ENCODE measurements at regions not wholly inside any gene's neighbourhood (a gene's known extent, or its start where the extent isn't known, plus 50 kb on each side); places are given as distances from the start of the nearest gene placed in this dataset.
A peak's percentile ranks its signal among the peaks of the same experiment; 100 is the strongest.

- TF ChIP-seq CTCF (IDR thresholded peaks at IDR 0.05) (peak in 4 of 6 experiments; percentile 26 to 40 (median 34)), POLR2A (IDR thresholded peaks at IDR 0.05) (no peak)
- Histone ChIP-seq H3K4me1 (no peaks in the 10 kb centered on the region), H3K36me3 (no peaks in the 10 kb centered on the region), H3K4me3 (peak overlapping the region in 1 of 4 donors; percentile 38), H3K27me3 (no peaks in the 10 kb centered on the region), H3K27ac (no peak overlapping the region), H3K9me3 (no peaks in the 10 kb centered on the region)
- DNase-seq = peak in 1 of 3 donors; percentile 49
These were observed 188.6 kb upstream of the PSMD7 start for GRCh38 chr16:74107795-74108610.

GRCh38 chr16:74104022-74104421 is 192.6 kb upstream of the PSMD7 start:
- Histone ChIP-seq H3K4me3 (no peak overlapping the region), H3K36me3 (no peaks in the 10 kb centered on the region), H3K27ac (no peak overlapping the region), H3K9me3 (no peaks in the 10 kb centered on the region), H3K4me1 (no peaks in the 10 kb centered on the region), H3K27me3 (no peaks in the 10 kb centered on the region)
- no peak for DNase-seq
- no peak for TF ChIP-seq CTCF (IDR thresholded peaks at IDR 0.05)
- TF ChIP-seq POLR2A (IDR thresholded peaks at IDR 0.05) = no peak

- no peak for TF ChIP-seq CTCF (IDR thresholded peaks at IDR 0.05)
- Histone ChIP-seq H3K27ac (no peak overlapping the region), H3K4me1 (no peaks in the 10 kb centered on the region), H3K9me3 (no peaks in the 10 kb centered on the region), H3K4me3 (no peak overlapping the region), H3K27me3 (no peaks in the 10 kb centered on the region), H3K36me3 (no peaks in the 10 kb centered on the region)
- no peak for DNase-seq
These were observed 195.1 kb upstream of the PSMD7 start for GRCh38 chr16:74101379-74102137.

GRCh38 chr16:74100395-74101326 is 196.0 kb upstream of the PSMD7 start:
- no peak overlapping the region for H3K4me3 ChIP-seq
- H3K27me3 ChIP-seq = no peaks in the 10 kb centered on the region
- H3K27ac ChIP-seq = no peak overlapping the region
- H3K36me3 ChIP-seq = no peaks in the 10 kb centered on the region
- H3K4me1 ChIP-seq = no peaks in the 10 kb centered on the region
- H3K9me3 ChIP-seq = no peaks in the 10 kb centered on the region
- TF ChIP-seq POLR2A (IDR thresholded peaks at IDR 0.05) (no peak), CTCF (IDR thresholded peaks at IDR 0.05) (no peak)
- DNase-seq = no peak

- DNase-seq = no peak
- no peaks in the 10 kb centered on the region for H3K36me3 ChIP-seq
- TF ChIP-seq POLR2A (IDR thresholded peaks at IDR 0.05) (no peak), CTCF (IDR thresholded peaks at IDR 0.05) (no peak)
- H3K4me1 ChIP-seq = no peaks in the 10 kb centered on the region
- no peak overlapping the region for H3K27ac ChIP-seq
- no peaks in the 10 kb centered on the region for H3K9me3 ChIP-seq
- no peak overlapping the region for H3K4me3 ChIP-seq
- no peaks in the 10 kb centered on the region for H3K27me3 ChIP-seq
These were observed 197.1 kb upstream of the PSMD7 start for GRCh38 chr16:74099530-74099929.
